Stimulated activated CD4-positive, alpha-beta T cell treated with anti-CD3 and anti-CD28 coated beads, Interleukin-15, amount 100 ng/mL, for 48 hours (primary cell): ENCODE measurements at regions not wholly inside any gene's neighbourhood (a gene's known extent, or its start where the extent isn't known, plus 50 kb on each side); places are given as distances from the start of the nearest gene placed in this dataset.
"Not testable (repeated sequence)": the region's sequence is repeated elsewhere in the genome, so short reads cannot be mapped to it uniquely, and the experiment has no call there.

Source experiments
- DNase-seq, 2 donors: peaks; one replicate each; pipeline ENCODE4 v3.0.0-alpha.2; 2020; ENCODE audit warnings: low read depth in 2 of 2

GRCh38 chr6:142635130-142635529 is 309.8 kb downstream of the HIVEP2 start:
- DNase-seq = no peak

GRCh38 chr6:142637624-142638351 is 307.2 kb downstream of the HIVEP2 start:
- no peak for DNase-seq

GRCh38 chr6:142642651-142643050 is 302.3 kb downstream of the HIVEP2 start:
- no peak for DNase-seq

- no peak for DNase-seq
These were observed 300.1 kb downstream of the HIVEP2 start for GRCh38 chr6:142644866-142645265.

- no peak for DNase-seq
These were observed 299.3 kb downstream of the HIVEP2 start for GRCh38 chr6:142645663-142646062.

- DNase-seq = no peak
These were observed 297.4 kb downstream of the HIVEP2 start for GRCh38 chr6:142647449-142648035.

- DNase-seq = no peak
These were observed 296.9 kb downstream of the HIVEP2 start for GRCh38 chr6:142648036-142648451.

- no peak for DNase-seq
These were observed 296.4 kb downstream of the HIVEP2 start for GRCh38 chr6:142648526-142648925.

GRCh38 chr6:142649438-142650234 is 295.3 kb downstream of the HIVEP2 start:
- not testable (repeated sequence) for DNase-seq

GRCh38 chr6:142651384-142651783 is 293.6 kb downstream of the HIVEP2 start:
- DNase-seq = no peak

- DNase-seq = no peak
These were observed 291.1 kb downstream of the HIVEP2 start for GRCh38 chr6:142653710-142654420.

GRCh38 chr6:142659661-142660060 is 285.3 kb downstream of the HIVEP2 start:
- no peak for DNase-seq

GRCh38 chr6:142665393-142665792 is 279.6 kb downstream of the HIVEP2 start:
- no peak for DNase-seq

GRCh38 chr6:142666599-142667185 is 278.3 kb downstream of the HIVEP2 start:
- no peak for DNase-seq

- no peak for DNase-seq
These were observed 275.3 kb downstream of the HIVEP2 start for GRCh38 chr6:142669471-142670351.

- no peak for DNase-seq
These were observed 273.2 kb downstream of the HIVEP2 start for GRCh38 chr6:142671791-142672190.

- no peak for DNase-seq
These were observed 269.5 kb downstream of the HIVEP2 start for GRCh38 chr6:142675517-142675916.

- no peak for DNase-seq
These were observed 268.9 kb downstream of the HIVEP2 start for GRCh38 chr6:142676027-142676443.

GRCh38 chr6:142676647-142677192 is 268.3 kb downstream of the HIVEP2 start:
- DNase-seq = no peak
